GM06990 (cell line): ENCODE measurements at regions not wholly inside any gene's neighbourhood (a gene's known extent, or its start where the extent isn't known, plus 50 kb on each side); places are given as distances from the start of the nearest gene placed in this dataset.

Source experiments
- DNase-seq: peaks from one replicate; pipeline ENCODE4 v3.0.0-alpha.2; 2011; ENCODE audit not compliant: insufficient read length; ENCODE audit errors: extremely low read depth
- H3K27me3 ChIP-seq: replicated peaks from 2 replicates; pipeline ENCODE4 v1.6.0; 2011; ENCODE audit warnings: low read length; ENCODE audit not compliant: control insufficient read depth, insufficient read depth
- H3K36me3 ChIP-seq: 2 replicates; pipeline ENCODE4 v1.5.1; 2011; ENCODE audit warnings: low read length; ENCODE audit not compliant: control insufficient read depth, insufficient read depth
- H3K4me3 ChIP-seq: replicated peaks from 2 replicates; pipeline ENCODE4 v1.5.1; 2011; ENCODE audit warnings: low read depth, mild to moderate bottlenecking, control low read depth, low read length
- CTCF ChIP-seq: IDR thresholded peaks from 2 replicates; pipeline ENCODE4 v1.5.1; 2011; ENCODE audit warnings: low read length, control low read depth, mild to moderate bottlenecking, inconsistent platforms; ENCODE audit not compliant: insufficient read depth, poor library complexity, severe bottlenecking

- H3K4me3 ChIP-seq = no peak overlapping the region
- H3K36me3 ChIP-seq = no peaks in the 10 kb centered on the region
- no peak for DNase-seq
- no peak for TF ChIP-seq CTCF
- peaks cover 1% of the 10 kb centered on the region; the same call in 1 of the 2 replicates for H3K27me3 ChIP-seq
Observed at GRCh38 chr9:86733929-86734328, 213.4 kb downstream of the GAS1 start.

GRCh38 chr9:86732514-86733171 lies 214.7 kb downstream of the GAS1 start:
- no peak for DNase-seq
- no peaks in the 10 kb centered on the region for H3K36me3 ChIP-seq
- no peak for TF ChIP-seq CTCF
- peaks cover 1% of the 10 kb centered on the region; the same call in 1 of the 2 replicates for H3K27me3 ChIP-seq
- H3K4me3 ChIP-seq = no peak overlapping the region

GRCh38 chr9:86731511-86732063 lies 215.7 kb downstream of the GAS1 start:
- H3K4me3 ChIP-seq = no peak overlapping the region
- TF ChIP-seq CTCF = no peak
- DNase-seq = no peak
- H3K36me3 ChIP-seq = no peaks in the 10 kb centered on the region
- peaks cover 1% of the 10 kb centered on the region; the same call in 1 of the 2 replicates for H3K27me3 ChIP-seq

- no peak overlapping the region for H3K4me3 ChIP-seq
- no peak for DNase-seq
- H3K36me3 ChIP-seq = no peaks in the 10 kb centered on the region
- H3K27me3 ChIP-seq = peaks cover 1% of the 10 kb centered on the region; the same call in 1 of the 2 replicates
- no peak for TF ChIP-seq CTCF
Observed at GRCh38 chr9:86730163-86730928, 217.0 kb downstream of the GAS1 start.

GRCh38 chr9:86724529-86724928 lies 222.8 kb downstream of the GAS1 start:
- Histone ChIP-seq H3K27me3 (no peaks in the 10 kb centered on the region), H3K4me3 (no peak overlapping the region), H3K36me3 (no peaks in the 10 kb centered on the region)
- TF ChIP-seq CTCF = no peak
- DNase-seq = no peak
